Fibroblast of skin of scalp (primary cell): ENCODE measurements at regions not wholly inside any gene's neighbourhood (a gene's known extent, or its start where the extent isn't known, plus 50 kb on each side); places are given as distances from the start of the nearest gene placed in this dataset.
"Not testable (repeated sequence)": the region's sequence is repeated elsewhere in the genome, so short reads cannot be mapped to it uniquely, and the experiment has no call there.

ENCODE experiments used
- DNase-seq: peaks from one replicate; pipeline ENCODE4 v3.0.0-alpha.2; 2013

- DNase-seq = no peak
These were observed 1242.1 kb downstream of the PLA2G4A start for GRCh38 chr1:188070848-188071247.

- DNase-seq = no peak
These were observed 1260.3 kb downstream of the PLA2G4A start for GRCh38 chr1:188089015-188089414.

- no peak for DNase-seq
These were observed 1260.7 kb downstream of the PLA2G4A start for GRCh38 chr1:188089461-188089860.

- DNase-seq = no peak
These were observed 1267.8 kb downstream of the PLA2G4A start for GRCh38 chr1:188096521-188096920.

- DNase-seq = no peak
These were observed 1288.7 kb downstream of the PLA2G4A start for GRCh38 chr1:188117436-188117835.

GRCh38 chr1:188122646-188123045 lies 1293.9 kb downstream of the PLA2G4A start:
- DNase-seq = no peak

- no peak for DNase-seq
These were observed 1298.8 kb downstream of the PLA2G4A start for GRCh38 chr1:188127507-188127906.

GRCh38 chr1:188128761-188129160 lies 1300.0 kb downstream of the PLA2G4A start:
- DNase-seq = no peak

- no peak for DNase-seq
These were observed 1301.4 kb downstream of the PLA2G4A start for GRCh38 chr1:188129856-188130838.

GRCh38 chr1:188137221-188137620 lies 1308.5 kb downstream of the PLA2G4A start:
- no peak for DNase-seq

GRCh38 chr1:188140958-188141357 lies 1312.2 kb downstream of the PLA2G4A start:
- DNase-seq = no peak

- no peak for DNase-seq
These were observed 1325.4 kb downstream of the PLA2G4A start for GRCh38 chr1:188154196-188154595.

GRCh38 chr1:188154761-188155160 lies 1326.0 kb downstream of the PLA2G4A start:
- DNase-seq = no peak

GRCh38 chr1:188155261-188155660 lies 1326.5 kb downstream of the PLA2G4A start:
- no peak for DNase-seq

- DNase-seq = no peak
These were observed 1335.7 kb downstream of the PLA2G4A start for GRCh38 chr1:188164459-188164858.

- DNase-seq = no peak
These were observed 1337.9 kb downstream of the PLA2G4A start for GRCh38 chr1:188166654-188167053.

GRCh38 chr1:188169971-188170370 lies 1341.2 kb downstream of the PLA2G4A start:
- DNase-seq = no peak

GRCh38 chr1:188170411-188170810 lies 1341.7 kb downstream of the PLA2G4A start:
- DNase-seq = no peak

- no peak for DNase-seq
These were observed 1342.2 kb downstream of the PLA2G4A start for GRCh38 chr1:188170935-188171334.

GRCh38 chr1:188182063-188182462 lies 1353.3 kb downstream of the PLA2G4A start:
- not testable (repeated sequence) for DNase-seq

GRCh38 chr1:188188317-188188716 lies 1359.6 kb downstream of the PLA2G4A start:
- DNase-seq = no peak

GRCh38 chr1:188194916-188195315 lies 1366.2 kb downstream of the PLA2G4A start:
- DNase-seq = no peak

- no peak for DNase-seq
These were observed 1389.5 kb downstream of the PLA2G4A start for GRCh38 chr1:188218289-188218688.

GRCh38 chr1:188220051-188220450 lies 1391.3 kb downstream of the PLA2G4A start:
- DNase-seq = no peak
